Esophagus squamous epithelium (tissue), 5 donors: ENCODE measurements at regions not wholly inside any gene's neighbourhood (a gene's known extent, or its start where the extent isn't known, plus 50 kb on each side); places are given as distances from the start of the nearest gene placed in this dataset.

Source experiments
- DNase-seq: peaks from one replicate; lab custom pipeline; 2025; lab: John Stamatoyannopoulos, UW
- H3K27ac ChIP-seq, 4 donors: fragments of 200-600 bp; sonication (generic); one replicate each; pipeline ENCODE4 v1.5.1; 2016 to 2019; ENCODE audit warnings: mild to moderate bottlenecking in 1 of 4
- H3K27me3 ChIP-seq, 4 donors: fragments of 200-600 bp; sonication (generic); 1 replicate in 3 of 4; 2 replicates in 1 of 4; pipeline versions ENCODE4 v1.5.1 to v1.6.0; 2017 to 2021; ENCODE audit warnings: antibody characterized with exemption in 1 of 4
- H3K36me3 ChIP-seq, 3 donors: fragments of 200-600 bp; sonication (generic); one replicate each; pipeline ENCODE4 v1.5.1; 2016 to 2019
- H3K4me1 ChIP-seq, 3 donors: fragments of 200-600 bp; sonication (generic); one replicate each; pipeline ENCODE4 v1.5.1; 2017 to 2019
- H3K4me3 ChIP-seq, 4 donors: fragments of 200-600 bp; sonication (generic); 1 replicate in 3 of 4; 2 replicates in 1 of 4; pipeline ENCODE4 v1.5.1; 2016 to 2019; ENCODE audit warnings: mild to moderate bottlenecking in 2 of 4, moderate library complexity in 1 of 4
- H3K9me3 ChIP-seq, 3 donors: fragments of 200-600 bp; sonication (generic); one replicate each; pipeline ENCODE4 v1.5.1; 2016 to 2019
- CTCF ChIP-seq, 6 experiments: fragments of 450-650 bp in 4 of 6; fragments of 200-600 bp in 2 of 6; sonication (generic) in 2 of 6; IDR thresholded peaks; one replicate each; pipeline ENCODE4 v1.5.1; 2016 to 2019; ENCODE audit warnings: antibody characterized with exemption in 6 of 6, mild to moderate bottlenecking in 4 of 6, moderate library complexity in 4 of 6
- POLR2A ChIP-seq, 4 donors: fragments of 450-650 bp; IDR thresholded peaks; one replicate each; pipeline ENCODE4 v1.6.1; 2017; ENCODE audit warnings: antibody characterized with exemption in 4 of 4, mild to moderate bottlenecking in 4 of 4, moderate library complexity in 3 of 4
- WGBS, 2 donors: methylation state at CpG; one replicate each; pipeline ENCODE4 v1.1.5; 2018; 5-methylcytosine and 5-hydroxymethylcytosine counted together
- intact Hi-C: fragments of 100-400 bp; cut with DNase I; formaldehyde crosslinking; loops from one replicate; pipeline ENCODE4 v1.15.0; 2022
- donor health status: DM: yes; HTN: yes; CAD: no.

GRCh38 chr16:86685076-86685475 lies 106.7 kb downstream of the FOXL1 start:
- Histone ChIP-seq H3K4me3 (no peak overlapping the region), H3K4me1 (no peaks in the 10 kb centered on the region), H3K9me3 (no peaks in the 10 kb centered on the region), H3K36me3 (no peaks in the 10 kb centered on the region), H3K27ac (no peak overlapping the region), H3K27me3 (peaks cover 0 to 30% (median 0%) of the 10 kb centered on the region in 4 donors)
- WGBS, 2 donors = 64 to 80% methylated on average over 2 of the region's 2 CpGs
- intact Hi-C loops = no loop called here
- no peak for TF ChIP-seq POLR2A (IDR thresholded peaks at IDR 0.05)
- no peak for TF ChIP-seq CTCF (IDR thresholded peaks at IDR 0.05)
- no peak for DNase-seq

- no peak overlapping the region for H3K27ac ChIP-seq
- WGBS, 2 donors = 82 to 94% methylated on average over 2 to 5 of the region's 5 CpGs
- no peaks in the 10 kb centered on the region for H3K36me3 ChIP-seq
- H3K9me3 ChIP-seq = no peaks in the 10 kb centered on the region
- DNase-seq = no peak
- intact Hi-C loops = no loop called here
- H3K4me1 ChIP-seq = no peaks in the 10 kb centered on the region
- H3K4me3 ChIP-seq = no peak overlapping the region
- H3K27me3 ChIP-seq = peaks cover 0 to 48% (median 2%) of the 10 kb centered on the region in 4 donors
- no peak for TF ChIP-seq POLR2A (IDR thresholded peaks at IDR 0.05)
- no peak for TF ChIP-seq CTCF (IDR thresholded peaks at IDR 0.05)
Measured at GRCh38 chr16:86690970-86691369, 112.6 kb downstream of the FOXL1 start.

GRCh38 chr16:86692426-86692825 lies 114.1 kb downstream of the FOXL1 start:
- H3K9me3 ChIP-seq = no peaks in the 10 kb centered on the region
- DNase-seq = no peak
- H3K36me3 ChIP-seq = no peaks in the 10 kb centered on the region
- no peak overlapping the region for H3K4me3 ChIP-seq
- no peak overlapping the region for H3K27ac ChIP-seq
- 29 to 35% methylated on average over 10 of the region's 10 CpGs for WGBS, 2 donors
- intact Hi-C loops = no loop called here
- peaks cover 0 to 63% (median 2%) of the 10 kb centered on the region in 4 donors for H3K27me3 ChIP-seq
- no peaks in the 10 kb centered on the region for H3K4me1 ChIP-seq
- TF ChIP-seq POLR2A (IDR thresholded peaks at IDR 0.05) (no peak), CTCF (IDR thresholded peaks at IDR 0.05) (no peak)

GRCh38 chr16:86693033-86693432 lies 114.7 kb downstream of the FOXL1 start:
- 49 to 54% methylated on average over 5 of the region's 5 CpGs for WGBS, 2 donors

GRCh38 chr16:86697715-86698114 lies 119.4 kb downstream of the FOXL1 start:
- H3K27me3 ChIP-seq = peaks cover 0 to 78% (median 2%) of the 10 kb centered on the region in 4 donors
- no peaks in the 10 kb centered on the region for H3K36me3 ChIP-seq

More at GRCh38 chr16:86693033-86693432, 114.7 kb downstream of the FOXL1 start:
- DNase-seq = no peak
- TF ChIP-seq POLR2A (IDR thresholded peaks at IDR 0.05) (no peak), CTCF (IDR thresholded peaks at IDR 0.05) (no peak)
- H3K36me3 ChIP-seq = no peaks in the 10 kb centered on the region
- no peaks in the 10 kb centered on the region for H3K9me3 ChIP-seq
- peaks cover 0 to 69% (median 2%) of the 10 kb centered on the region in 4 donors for H3K27me3 ChIP-seq
- no peaks in the 10 kb centered on the region for H3K4me1 ChIP-seq
- no peak overlapping the region for H3K4me3 ChIP-seq
- intact Hi-C loops = no loop called here
- H3K27ac ChIP-seq = no peak overlapping the region

More at GRCh38 chr16:86697715-86698114, 119.4 kb downstream of the FOXL1 start:
- no peak overlapping the region for H3K27ac ChIP-seq
- no peak overlapping the region for H3K4me3 ChIP-seq
- no peaks in the 10 kb centered on the region for H3K4me1 ChIP-seq
- TF ChIP-seq CTCF (IDR thresholded peaks at IDR 0.05) (no peak), POLR2A (IDR thresholded peaks at IDR 0.05) (no peak)
- H3K9me3 ChIP-seq = no peaks in the 10 kb centered on the region
- intact Hi-C loops = no loop called here
- DNase-seq = no peak
- 25 to 56% methylated on average over 2 of the region's 3 CpGs for WGBS, 2 donors
